Activated CD4-positive, alpha-beta T cell treated with anti-CD3 and anti-CD28 coated beads, Interleukin-10, Interleukin-2, amounts not matched to agents 100 ng/mL and 50 ng/mL, durations not matched to agents 16 hours and 8 hours (primary cell): ENCODE measurements at regions not wholly inside any gene's neighbourhood (a gene's known extent, or its start where the extent isn't known, plus 50 kb on each side); places are given as distances from the start of the nearest gene placed in this dataset.

Source experiments
- DNase-seq: peaks from one replicate; pipeline ENCODE4 v3.0.0-alpha.2; 2020

- DNase-seq: no peak
These were observed 657.2 kb downstream of the IRS1 start for GRCh38 chr2:226142463-226142862.

GRCh38 chr2:226140594-226140993 lies 659.0 kb downstream of the IRS1 start:
- no peak for DNase-seq

GRCh38 chr2:226139759-226140158 lies 659.9 kb downstream of the IRS1 start:
- DNase-seq: no peak

- DNase-seq: no peak
These were observed 662.3 kb downstream of the IRS1 start for GRCh38 chr2:226137201-226137811.

GRCh38 chr2:226136739-226137138 lies 662.9 kb downstream of the IRS1 start:
- no peak for DNase-seq

GRCh38 chr2:226135861-226136548 lies 663.6 kb downstream of the IRS1 start:
- no peak for DNase-seq

GRCh38 chr2:226132323-226133215 lies 667.1 kb downstream of the IRS1 start:
- no peak for DNase-seq

GRCh38 chr2:226131299-226131784 lies 668.3 kb downstream of the IRS1 start:
- no peak for DNase-seq

GRCh38 chr2:226130192-226130591 lies 669.4 kb downstream of the IRS1 start:
- no peak for DNase-seq

- no peak for DNase-seq
These were observed 671.9 kb downstream of the IRS1 start for GRCh38 chr2:226127682-226128081.

- DNase-seq: no peak
These were observed 673.5 kb downstream of the IRS1 start for GRCh38 chr2:226126104-226126503.

GRCh38 chr2:226125176-226125883 lies 674.3 kb downstream of the IRS1 start:
- no peak for DNase-seq

- DNase-seq: no peak
These were observed 675.0 kb downstream of the IRS1 start for GRCh38 chr2:226124548-226125011.

GRCh38 chr2:226123300-226123699 lies 676.3 kb downstream of the IRS1 start:
- DNase-seq: no peak

- no peak for DNase-seq
These were observed 677.6 kb downstream of the IRS1 start for GRCh38 chr2:226122041-226122440.

- DNase-seq: no peak
These were observed 678.4 kb downstream of the IRS1 start for GRCh38 chr2:226121046-226121738.

GRCh38 chr2:226118471-226119429 lies 680.9 kb downstream of the IRS1 start:
- DNase-seq: no peak

GRCh38 chr2:226117510-226118065 lies 682.0 kb downstream of the IRS1 start:
- DNase-seq: no peak

- DNase-seq: no peak
These were observed 683.3 kb downstream of the IRS1 start for GRCh38 chr2:226116346-226116745.

- no peak for DNase-seq
These were observed 683.8 kb downstream of the IRS1 start for GRCh38 chr2:226115832-226116200.
